GM06990 (cell line): ENCODE measurements at regions not wholly inside any gene's neighbourhood (a gene's known extent, or its start where the extent isn't known, plus 50 kb on each side); places are given as distances from the start of the nearest gene placed in this dataset.

Experiments
- DNase-seq: peaks from one replicate; pipeline ENCODE4 v3.0.0-alpha.2; 2011; ENCODE audit not compliant: insufficient read length; ENCODE audit errors: extremely low read depth
- H3K27me3 ChIP-seq: replicated peaks from 2 replicates; pipeline ENCODE4 v1.6.0; 2011; ENCODE audit warnings: low read length; ENCODE audit not compliant: control insufficient read depth, insufficient read depth
- H3K36me3 ChIP-seq: 2 replicates; pipeline ENCODE4 v1.5.1; 2011; ENCODE audit warnings: low read length; ENCODE audit not compliant: control insufficient read depth, insufficient read depth
- H3K4me3 ChIP-seq: replicated peaks from 2 replicates; pipeline ENCODE4 v1.5.1; 2011; ENCODE audit warnings: low read depth, mild to moderate bottlenecking, control low read depth, low read length
- CTCF ChIP-seq: IDR thresholded peaks from 2 replicates; pipeline ENCODE4 v1.5.1; 2011; ENCODE audit warnings: low read length, control low read depth, mild to moderate bottlenecking, inconsistent platforms; ENCODE audit not compliant: insufficient read depth, poor library complexity, severe bottlenecking

- Histone ChIP-seq H3K36me3 (no peaks in the 10 kb centered on the region), H3K4me3 (no peak overlapping the region), H3K27me3 (no peaks in the 10 kb centered on the region; the same call in 1 of the 2 replicates)
- DNase-seq = no peak
- no peak for TF ChIP-seq CTCF
These were observed 164.3 kb upstream of the BRINP1 start for GRCh38 chr9:119533504-119533903.

DNA sequence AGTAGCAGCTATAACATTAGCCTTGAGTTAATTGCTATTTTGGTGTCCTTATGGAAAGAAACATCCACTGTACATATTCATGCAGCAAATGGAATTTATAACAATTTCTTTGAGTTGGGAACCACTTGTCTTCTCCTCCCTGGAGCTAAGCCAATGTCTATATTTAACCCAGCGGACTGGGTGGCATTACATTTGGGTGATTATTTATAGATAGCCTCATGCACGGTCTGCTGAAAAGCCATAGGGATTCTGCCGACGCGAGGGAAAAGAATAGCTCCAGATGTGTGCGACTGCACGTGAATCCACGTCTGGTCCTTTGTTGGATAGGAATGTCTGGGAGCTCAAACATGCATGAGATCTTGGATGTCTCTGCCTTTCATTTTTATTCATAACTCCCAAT is 157.5 kb upstream of the BRINP1 start:
- H3K27me3 ChIP-seq = no peaks in the 10 kb centered on the region
- TF ChIP-seq CTCF = no peak
- H3K4me3 ChIP-seq = no peak overlapping the region
- no peak for DNase-seq
- H3K36me3 ChIP-seq = no peaks in the 10 kb centered on the region

- H3K36me3 ChIP-seq = no peaks in the 10 kb centered on the region
- no peaks in the 10 kb centered on the region for H3K27me3 ChIP-seq
- TF ChIP-seq CTCF = no peak
- DNase-seq = no peak
- H3K4me3 ChIP-seq = no peak overlapping the region
These were observed 154.3 kb upstream of the BRINP1 start for GRCh38 chr9:119523508-119523907.

DNA sequence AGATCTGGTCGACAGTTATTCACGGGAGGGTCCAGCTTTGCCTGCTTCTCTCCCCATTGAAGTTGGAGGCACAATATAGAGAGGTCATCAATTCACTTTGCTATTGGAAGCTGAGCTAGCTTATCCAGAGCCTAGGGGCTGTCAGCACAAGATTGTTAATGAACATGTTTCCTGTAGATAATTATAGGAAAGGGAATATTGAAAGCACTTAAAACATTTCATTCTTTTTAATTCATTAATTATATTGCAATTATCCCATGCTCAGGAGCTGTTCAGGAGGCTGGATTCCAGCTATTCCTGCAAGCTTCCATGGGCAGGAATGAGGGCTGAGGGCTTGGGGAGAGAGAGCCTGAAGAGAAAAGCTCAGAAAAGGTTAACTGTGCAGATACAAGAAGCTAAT is 153.1 kb upstream of the BRINP1 start:
- no peak for DNase-seq
- H3K4me3 ChIP-seq = no peak overlapping the region
- no peaks in the 10 kb centered on the region for H3K36me3 ChIP-seq
- H3K27me3 ChIP-seq = no peaks in the 10 kb centered on the region
- TF ChIP-seq CTCF = no peak

DNA sequence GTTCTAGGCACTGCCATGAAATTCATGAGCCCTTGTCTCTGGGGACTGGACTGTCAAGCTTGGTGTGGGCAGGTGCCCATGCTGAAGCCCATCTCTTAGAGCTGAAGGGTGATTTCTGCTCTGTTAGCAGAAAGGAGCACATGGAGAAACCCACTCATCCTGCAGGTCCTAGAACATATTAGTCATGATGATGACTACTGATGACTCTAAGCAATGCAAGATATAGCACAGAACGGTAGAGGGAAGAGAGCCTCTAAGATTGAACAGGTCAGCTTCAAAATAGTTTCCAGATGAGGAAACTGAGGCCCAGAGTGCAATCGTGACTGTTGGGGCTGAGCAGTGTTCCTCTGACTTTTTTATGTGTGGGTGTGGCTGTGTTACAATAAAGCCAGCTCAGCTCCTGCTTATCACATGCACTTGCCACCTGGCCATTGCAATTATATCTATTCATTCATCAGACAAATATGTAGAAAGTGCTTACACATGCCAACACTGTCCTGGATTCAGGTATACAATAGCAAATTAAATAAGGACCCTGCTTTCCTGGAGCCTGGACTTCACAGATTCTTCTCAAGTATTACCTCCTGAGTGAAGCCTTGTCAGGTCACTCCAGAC is 140.2 kb upstream of the BRINP1 start:
- DNase-seq = no peak
- no peak for TF ChIP-seq CTCF

DNA sequence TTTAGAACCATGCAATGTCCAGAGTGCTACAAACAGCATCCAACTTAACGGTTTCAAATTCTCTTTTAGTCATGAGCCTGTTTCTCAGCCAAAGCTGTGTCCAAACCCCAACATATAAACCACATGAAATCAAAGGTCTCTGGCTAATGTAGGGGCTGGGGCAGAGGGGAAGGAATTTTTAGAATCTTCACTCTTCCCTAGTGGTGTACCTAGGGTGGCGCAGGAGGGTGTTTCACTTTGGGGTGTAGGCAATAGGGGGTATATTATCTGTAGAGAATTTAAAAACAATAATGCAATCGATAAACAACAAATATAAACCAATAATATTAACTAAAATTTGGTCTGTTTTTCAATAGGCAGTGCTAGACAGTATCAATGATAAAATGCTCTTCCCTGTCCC is 132.1 kb upstream of the BRINP1 start:
- no peak for DNase-seq
- Histone ChIP-seq H3K27me3 (no peaks in the 10 kb centered on the region), H3K4me3 (no peak overlapping the region), H3K36me3 (no peaks in the 10 kb centered on the region)
- TF ChIP-seq CTCF = no peak

More for the DNA sequence above, 140.2 kb upstream of the BRINP1 start:
- H3K27me3 ChIP-seq = no peaks in the 10 kb centered on the region; the same call in 1 of the 2 replicates
- H3K4me3 ChIP-seq = no peak overlapping the region
- H3K36me3 ChIP-seq = no peaks in the 10 kb centered on the region
